Kidney glomerular epithelial cell (primary cell): ENCODE measurements at regions not wholly inside any gene's neighbourhood (a gene's known extent, or its start where the extent isn't known, plus 50 kb on each side); places are given as distances from the start of the nearest gene placed in this dataset.

ENCODE experiments used
- DNase-seq: peaks from one replicate; lab custom pipeline; 2025; lab: John Stamatoyannopoulos, UW

DNA sequence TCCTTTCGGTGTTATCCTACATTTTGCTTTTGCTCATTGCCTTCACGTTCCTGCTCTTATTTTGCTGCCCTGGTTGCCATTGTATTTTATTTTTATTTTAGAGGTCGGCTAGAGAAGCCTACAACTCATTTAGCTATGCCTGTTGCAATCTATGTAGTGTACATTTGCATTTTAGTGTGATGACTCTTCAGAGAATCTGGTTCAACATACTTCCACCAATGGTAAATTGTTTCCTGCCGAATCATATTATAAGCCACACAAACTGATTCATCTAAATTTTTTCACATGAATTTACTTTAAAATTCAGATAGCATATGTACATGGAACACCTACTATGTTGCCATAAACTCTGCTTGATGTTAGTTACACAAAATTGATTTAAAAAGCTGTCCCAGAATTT, 1596.9 kb downstream of the PLA2G4A start:
- DNase-seq: no peak

DNA sequence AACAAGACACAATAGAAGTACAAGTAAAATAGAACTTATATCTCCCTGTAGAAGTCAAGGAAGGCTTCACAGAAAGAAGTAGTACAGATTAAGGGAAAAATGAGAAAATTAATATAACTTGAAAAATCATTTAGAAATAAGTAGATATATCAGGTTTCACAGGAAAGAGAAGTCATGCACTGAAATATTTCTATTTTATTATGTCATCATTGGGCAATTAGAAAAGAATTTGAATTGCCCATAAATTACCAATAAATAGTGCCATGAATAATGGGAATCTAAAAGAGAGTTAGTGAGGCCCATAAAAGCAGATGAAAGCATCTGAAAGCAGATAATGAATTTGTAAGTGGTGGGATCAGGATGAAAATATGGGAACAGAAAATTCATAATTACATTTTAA, 1597.8 kb downstream of the PLA2G4A start:
- DNase-seq: no peak

DNA sequence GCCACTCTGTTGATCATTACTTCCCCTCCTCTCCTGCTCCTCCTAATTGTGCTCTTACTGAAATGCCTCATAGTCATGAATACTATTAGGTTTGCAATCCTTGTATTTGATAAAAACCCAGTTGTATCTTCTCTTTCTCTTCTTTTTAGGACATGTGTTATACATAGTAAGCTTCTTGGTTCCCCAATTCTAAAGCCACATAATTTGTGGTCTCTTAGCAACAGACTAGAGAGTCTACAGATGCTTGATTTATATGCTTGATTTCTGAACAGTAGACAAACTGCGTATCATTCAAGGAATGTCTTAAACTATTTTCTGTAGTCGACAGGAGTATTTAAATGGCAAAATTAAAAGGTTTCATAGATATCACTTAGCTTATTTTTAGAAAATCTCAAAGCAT, 1598.9 kb downstream of the PLA2G4A start:
- DNase-seq: no peak

DNA sequence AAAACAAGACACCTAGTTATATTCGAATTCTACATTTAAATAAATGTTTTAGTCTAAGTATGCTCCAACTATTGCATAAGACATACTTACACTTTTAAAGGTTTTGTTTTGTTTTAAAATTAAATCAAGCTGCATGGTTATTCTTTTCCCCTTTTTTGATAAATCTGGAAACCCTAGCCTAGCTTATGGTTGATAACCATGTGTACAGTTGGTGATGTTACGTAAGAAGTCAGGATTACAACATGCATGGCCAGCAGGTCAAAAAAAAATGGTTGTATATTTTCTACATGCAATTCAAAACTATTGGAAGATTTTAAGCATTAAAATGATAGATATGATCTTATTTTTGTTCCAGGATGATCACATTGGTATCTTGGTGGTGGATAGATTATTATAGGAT, 1600.6 kb downstream of the PLA2G4A start:
- no peak for DNase-seq

DNA sequence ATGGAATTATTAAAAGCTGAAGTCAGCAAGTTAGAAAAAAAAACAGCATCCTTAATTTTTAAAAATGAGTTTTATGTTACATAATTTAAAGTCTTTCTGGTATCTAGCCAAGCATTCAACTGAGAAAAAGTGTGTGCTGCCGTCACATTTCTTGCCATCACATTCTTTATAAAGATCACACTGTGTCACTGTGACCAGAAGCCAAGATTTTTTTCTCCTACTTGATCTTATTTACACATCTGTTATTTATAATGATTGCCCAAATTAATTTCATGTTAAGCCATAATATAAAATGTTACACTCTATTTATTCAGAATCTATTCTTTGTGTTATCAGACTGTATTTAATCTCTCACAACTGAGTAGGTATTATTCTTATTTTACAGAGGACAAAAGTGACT, 1603.7 kb downstream of the PLA2G4A start:
- no peak for DNase-seq

DNA sequence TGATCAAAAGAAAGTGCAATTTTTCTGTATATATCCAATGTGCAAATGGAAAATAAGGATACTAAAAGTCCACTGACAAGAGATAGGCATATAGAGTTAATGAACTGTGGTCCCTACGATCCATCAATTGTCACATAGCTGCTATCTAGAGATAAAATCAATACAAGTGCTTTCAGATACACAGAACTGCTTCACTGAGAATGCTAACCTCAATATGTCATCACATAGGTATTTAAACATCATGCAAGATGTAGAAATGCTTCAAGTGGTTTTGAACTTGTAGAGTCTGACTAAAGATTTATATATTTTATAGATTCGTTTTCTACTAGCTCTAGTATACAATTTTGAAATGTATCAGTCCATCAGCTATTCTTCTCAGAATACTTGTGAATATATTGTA, 1604.7 kb downstream of the PLA2G4A start:
- DNase-seq: no peak

DNA sequence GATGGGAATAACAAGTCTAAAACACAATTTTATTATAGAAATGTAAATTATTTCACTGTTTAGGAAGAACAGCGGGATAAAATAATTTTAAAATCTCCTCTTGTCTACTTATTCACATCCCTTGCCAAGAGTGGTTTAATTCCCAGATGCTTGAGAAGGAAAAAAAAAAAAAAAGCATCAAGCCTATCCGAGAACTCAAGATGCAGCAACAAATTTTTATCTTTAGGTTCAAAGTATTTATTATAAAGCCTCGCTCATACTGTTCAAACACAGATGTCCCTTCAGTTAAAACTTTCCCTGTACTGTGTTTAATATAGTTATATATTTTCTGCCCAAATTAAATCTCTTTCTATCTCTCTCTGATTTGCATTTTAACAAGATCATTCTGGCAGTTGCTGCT, 1615.8 kb downstream of the PLA2G4A start:
- no peak for DNase-seq

DNA sequence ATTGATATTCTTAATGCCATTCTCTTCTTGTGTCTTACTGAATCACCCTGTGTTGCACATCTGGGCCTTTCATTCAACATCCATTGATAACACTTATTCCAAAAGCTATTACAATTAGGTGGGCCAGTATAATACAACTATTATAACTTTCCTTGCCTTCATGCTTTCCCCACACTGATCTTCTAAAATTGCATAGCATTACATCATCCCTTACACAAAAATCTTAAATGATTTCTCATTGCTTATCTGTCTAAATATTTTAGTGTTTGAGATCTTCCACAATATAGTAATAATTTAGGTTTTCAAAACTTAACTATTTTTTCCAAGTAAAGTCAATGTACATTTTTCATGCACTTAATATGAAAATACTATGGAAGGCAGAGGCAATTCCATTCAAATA, 1634.1 kb downstream of the PLA2G4A start:
- DNase-seq: no peak

DNA sequence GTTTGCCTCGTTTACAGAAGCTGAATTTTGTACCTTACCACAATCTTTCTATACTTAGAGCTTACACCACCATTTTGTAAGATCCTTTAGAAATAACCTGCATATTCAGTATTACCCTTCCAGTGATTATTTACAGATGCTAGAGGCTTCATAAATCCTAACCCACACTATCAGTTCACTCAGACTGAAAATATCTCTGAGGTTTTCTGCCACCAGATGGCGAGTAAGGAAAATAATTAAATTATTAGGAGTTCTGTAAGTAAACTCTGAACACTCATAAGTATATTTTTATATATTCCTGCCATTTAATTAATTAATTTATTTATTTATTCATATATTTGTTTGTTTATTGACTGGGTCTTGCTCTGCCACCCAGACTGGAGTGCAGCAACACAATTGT, 1635.2 kb downstream of the PLA2G4A start:
- no peak for DNase-seq

DNA sequence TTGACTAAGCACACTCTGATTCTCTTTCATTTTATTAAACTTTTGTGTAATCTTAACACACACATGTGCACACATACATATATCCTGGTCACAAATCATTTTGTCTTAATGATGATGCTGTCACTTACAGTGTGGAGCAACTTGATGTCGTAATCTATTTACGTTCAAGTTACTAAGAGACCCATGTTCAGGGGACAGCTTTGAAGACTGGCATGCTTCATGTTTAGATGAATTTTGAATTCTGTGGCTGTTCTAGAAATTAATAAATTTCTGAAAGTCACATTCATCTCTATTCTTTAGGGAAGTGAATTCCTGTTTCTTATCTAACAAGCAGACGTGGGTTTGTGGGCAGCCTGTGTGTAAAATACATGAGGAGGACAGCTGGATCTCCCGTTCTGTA, 1637.8 kb downstream of the PLA2G4A start:
- DNase-seq: no peak

DNA sequence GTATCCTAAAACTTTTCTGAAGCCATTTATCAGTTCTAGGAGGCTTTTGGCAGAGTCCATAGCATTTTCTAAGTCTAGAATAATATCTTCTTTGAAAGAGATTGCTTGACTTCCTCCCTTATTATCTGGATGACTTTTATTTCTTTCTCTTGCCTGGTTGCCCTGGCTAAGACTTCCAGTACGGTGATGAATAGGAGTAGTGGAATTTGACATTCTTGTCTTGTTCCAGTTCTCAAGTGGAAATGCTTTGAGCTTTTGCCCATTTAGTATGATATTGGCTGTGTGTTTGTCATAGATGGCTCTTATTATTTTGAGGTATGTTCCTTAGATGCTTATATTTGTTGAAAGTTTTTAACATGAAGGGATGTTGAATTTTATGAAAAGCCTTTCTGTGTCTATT, 1647.9 kb downstream of the PLA2G4A start:
- DNase-seq: no peak

DNA sequence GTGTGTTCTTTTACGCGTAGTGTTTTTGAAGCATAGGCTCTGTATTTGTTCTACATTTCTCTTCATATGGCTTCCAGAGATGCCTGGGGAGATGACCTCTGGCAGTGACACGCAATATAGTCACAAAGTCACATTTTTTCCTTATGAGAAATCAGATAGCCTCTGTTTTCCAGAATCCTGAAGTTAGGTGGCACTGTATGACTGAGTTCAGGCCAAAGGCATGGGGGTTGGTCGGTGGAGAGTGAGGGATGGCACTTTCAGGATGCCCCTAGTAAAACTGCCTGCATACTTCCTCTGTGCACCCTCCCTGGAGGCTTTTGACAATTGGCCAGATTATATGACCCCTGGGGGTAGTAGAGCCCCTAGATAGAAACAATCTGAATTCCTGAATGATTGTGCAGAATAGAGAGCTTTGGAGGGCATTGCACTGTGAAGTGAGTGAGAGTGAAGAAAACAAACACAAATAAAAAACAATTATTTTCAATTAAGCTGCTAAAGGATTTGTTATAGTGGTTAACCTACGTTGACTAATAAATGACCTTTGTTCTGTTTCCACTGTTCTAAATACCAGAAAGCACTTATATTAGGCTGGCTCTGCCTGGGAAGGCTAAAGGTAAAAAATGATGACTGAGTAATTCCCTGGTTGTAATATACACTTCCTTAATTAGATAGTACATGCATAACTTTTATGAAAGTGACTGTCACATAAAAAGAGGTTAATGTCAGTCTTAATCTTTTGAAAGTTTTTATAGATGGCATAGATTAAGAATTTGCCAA, 1660.8 kb downstream of the PLA2G4A start:
- DNase-seq: no peak

DNA sequence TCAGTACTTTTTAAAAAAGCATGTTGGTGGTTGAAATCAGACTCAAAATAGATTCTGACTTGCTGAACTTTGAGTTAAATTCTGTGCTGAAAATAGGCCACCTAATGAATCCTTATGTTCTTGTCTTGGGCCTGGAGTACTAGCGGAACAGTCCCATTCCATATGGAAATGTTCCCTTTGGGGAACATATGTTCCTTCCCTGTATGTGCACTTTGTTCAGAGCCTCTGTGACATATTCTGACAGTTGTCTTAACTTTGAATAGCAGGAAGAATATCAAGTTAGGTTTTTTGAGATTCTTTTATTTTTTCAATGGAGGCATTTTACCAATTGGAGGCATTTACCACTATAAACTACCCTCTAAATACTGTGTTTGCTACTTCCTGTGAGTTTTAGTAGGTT, 1667.8 kb downstream of the PLA2G4A start:
- DNase-seq: no peak

DNA sequence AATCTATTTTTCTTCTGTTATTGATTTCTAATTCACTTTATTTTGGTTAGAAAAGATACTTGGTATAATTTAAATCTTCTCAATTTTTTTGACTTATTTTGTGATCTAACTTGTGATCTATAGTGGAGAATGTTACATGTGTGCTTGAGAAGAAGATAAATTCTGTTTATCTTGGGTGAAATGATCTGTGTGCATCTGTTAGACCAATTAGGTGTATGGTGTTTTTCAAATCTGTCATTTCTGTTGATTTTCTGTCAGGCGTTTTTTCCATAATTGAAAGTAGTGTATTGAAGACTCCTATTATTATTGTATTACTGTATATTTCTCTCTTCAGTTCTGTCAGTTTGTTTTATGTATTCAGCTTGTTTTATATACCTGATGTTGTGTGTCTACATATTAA, 1668.3 kb downstream of the PLA2G4A start:
- no peak for DNase-seq

DNA sequence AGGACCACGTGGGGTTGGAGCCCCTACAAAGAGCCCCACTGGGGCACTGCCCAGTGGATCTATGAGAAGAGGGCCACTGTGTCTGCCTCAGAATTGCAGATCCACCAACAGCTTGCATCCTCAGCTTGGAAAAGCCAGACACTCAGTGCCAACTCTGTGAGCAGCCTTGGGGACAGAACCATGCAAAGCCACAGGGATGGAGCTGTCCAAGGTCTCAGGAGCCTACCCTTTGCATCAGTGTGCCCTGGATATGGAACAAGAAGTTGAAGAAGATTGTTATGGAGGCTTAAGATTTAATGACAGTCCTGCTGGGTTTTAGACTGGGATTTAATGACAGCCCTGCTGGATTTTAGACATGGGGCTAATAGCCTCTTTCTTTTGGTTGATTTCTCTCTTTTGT, 1670.9 kb downstream of the PLA2G4A start:
- no peak for DNase-seq

DNA sequence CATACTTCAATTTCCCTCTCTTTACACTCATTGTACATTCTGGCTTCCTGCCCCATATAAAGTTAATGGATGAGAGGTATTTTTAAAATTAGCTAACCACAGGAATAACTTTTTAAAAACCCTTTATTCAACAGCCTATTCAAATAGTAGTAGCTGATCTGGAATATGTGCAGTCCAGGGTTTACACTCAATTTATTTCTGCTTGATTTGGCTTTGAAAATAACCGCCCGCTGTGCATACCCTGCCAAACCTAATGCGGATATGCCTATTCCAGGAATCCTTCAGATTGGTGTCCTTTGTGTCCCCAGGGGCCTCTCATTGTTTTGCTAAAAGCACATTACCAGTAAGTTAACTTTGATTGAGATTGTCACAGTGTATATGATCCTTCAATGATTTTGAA, 1686.2 kb downstream of the PLA2G4A start:
- no peak for DNase-seq

DNA sequence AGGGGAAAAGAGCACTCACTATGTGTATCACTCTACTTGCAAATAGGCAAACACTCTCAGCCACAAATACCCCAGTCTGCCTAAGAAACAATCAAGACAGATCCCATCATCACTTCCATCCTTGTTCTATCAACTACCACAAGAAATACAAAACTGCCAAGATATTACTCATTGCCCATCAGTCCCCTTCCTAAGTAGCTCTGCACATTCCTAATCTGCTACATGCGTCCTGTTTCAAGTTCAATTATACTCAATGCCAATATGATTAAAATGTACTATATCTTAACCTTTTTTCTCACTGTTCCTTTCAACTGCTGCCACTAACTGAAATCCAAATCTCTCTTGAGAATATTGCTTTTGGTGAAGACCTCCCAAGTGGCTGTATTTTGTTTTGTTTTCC, 1688.4 kb downstream of the PLA2G4A start:
- no peak for DNase-seq

DNA sequence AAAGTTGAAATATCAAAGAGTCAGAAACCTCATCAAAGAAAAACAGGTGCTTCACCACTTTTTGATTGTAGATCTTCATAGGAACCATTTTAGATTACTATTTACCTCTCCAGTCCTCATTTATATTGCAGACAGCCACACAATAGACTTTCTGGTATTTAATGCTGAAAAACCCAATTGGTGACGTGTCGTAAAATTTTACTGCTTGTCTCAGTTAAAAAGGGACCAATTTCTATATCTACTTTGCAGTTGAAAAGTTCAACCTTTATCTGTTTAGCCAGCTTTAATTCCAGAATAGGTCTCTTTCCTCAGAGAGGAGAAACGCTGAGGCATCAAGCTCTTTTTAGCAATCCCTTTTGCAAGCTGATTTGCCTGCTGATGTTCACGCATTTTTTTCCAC, 1722.4 kb downstream of the PLA2G4A start:
- DNase-seq: no peak

DNA sequence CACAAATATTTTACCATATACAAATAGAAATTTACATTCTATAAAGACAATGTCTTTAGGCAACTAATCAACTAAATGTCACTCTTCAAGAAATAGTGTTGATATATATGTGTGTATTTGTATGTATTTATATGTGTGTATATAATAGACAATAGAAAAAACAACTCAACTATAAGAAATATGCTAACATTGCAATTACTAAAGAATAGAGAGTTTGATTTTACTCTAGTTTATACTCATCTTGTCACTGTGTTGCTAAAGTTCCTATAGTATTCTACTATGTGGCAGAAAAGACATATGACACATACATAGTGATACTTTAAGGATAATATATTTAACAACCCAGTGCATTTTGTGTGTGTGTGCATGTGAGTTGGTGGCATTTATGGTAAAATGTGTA, 1728.3 kb downstream of the PLA2G4A start:
- DNase-seq: no peak

DNA sequence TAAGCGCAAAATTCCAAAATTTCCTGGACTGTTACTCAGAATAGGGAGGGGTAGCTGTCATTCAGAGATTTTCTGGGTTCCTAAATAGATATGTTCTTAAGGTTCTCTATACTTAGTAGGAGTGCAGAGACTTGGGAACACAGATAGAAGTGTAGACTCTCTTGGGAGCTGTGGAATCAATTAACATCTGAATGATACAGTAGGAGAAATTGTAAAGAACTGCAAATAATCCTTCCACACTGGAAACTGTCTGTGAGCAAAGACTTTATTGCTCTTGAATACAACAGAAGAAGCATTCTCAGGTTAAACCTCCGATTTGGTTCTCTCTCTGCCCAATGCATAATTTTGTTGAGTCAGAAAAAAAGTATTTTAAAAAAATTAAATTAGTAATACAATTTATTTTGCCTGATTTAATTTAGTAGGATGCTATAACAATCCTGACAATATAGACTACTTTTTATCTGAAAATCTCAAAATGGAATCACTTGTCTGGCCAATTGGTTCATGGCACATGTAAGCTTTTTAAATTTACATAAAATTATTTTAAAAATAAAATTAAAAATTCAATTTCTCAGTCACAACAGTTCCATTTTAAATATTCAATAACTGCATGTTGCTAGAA, 1754.3 kb downstream of the PLA2G4A start:
- no peak for DNase-seq

DNA sequence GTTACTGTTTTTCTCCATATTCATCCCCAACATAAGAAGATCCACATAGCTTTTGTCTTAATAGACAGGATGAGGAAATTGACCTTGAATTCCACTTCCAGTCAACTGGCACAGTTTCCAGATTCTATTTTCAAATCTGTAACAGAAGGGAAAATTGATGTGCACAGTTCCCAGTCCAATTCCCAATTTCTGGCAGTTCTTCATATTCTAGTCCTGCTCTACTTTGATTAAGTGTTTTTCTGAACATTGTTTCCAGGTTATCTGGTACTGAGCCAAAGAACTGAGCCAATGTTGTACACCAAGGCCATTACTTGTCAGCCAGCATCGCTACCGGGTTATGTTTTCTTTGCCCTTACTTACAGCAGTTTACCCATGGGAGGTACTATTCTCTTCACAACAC, 1755.4 kb downstream of the PLA2G4A start:
- DNase-seq: no peak

DNA sequence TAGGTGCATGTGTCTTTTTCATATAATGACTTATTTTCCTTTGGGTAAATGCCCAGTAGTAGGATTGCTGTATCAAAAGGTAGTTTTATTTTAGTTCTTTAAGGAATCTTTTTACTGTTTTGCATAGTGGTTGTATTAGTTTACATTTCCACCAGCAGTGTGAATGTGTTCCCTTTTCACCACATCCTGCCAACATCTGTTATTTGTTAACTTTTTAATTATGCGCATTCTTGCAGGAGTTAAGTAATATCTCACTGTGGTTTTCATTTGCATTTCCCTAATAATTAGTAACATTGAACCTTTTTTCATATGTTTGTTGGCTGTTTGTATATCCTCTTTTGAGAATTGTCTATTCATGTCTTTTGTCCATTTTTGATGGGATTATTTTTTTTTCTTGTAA, 1761.9 kb downstream of the PLA2G4A start:
- DNase-seq: no peak

DNA sequence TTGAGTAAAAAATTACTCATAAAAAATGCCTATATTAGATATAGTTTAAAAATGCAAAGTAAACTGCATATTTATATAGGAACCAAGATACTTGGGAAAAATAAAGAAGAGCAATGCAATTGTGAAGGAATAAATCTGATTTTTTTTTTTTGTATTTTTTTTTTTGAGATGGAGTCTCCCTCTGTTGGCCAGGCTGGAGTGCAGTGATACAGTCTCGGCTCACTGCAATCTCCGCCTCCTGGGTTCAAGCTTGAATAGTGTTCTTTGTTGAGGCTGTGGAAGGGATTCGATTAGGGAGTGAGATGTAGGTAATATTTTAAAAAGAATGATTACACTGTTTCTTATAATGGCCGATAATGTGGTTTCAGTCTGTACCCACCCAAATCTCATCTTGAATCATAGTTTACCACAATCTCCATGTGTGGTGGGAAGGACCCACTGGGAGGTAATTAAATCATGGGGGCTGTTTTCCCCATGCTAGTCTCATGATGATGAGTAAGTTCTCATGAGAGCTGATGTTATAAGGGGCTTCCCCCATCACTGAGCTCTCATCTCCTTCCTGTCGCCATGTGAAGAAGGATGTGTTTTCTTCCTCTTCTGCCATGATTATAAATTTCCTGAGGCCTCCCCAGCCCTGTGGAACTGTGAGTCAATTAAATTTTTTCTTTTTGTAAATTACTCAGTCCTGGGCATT, 1765.9 kb downstream of the PLA2G4A start:
- DNase-seq: no peak

DNA sequence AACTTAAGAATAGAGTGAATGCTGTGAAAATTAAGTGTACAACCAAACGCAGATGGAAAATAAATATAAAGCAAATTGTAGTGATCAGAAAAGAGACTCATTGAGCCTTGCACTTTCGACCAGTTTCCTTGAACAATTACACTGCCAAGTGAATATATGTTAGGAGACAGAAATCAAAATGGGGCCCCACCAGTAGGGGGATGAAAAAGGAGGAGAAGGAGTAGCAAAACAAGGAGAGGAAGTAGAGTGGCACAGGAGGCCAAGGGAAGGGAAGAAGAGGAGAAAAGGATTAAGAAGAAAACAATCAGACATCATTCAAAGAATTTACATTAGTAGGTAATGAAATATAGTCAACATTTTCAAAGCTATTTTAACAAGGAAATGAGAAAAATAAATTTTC, 1770.6 kb downstream of the PLA2G4A start:
- DNase-seq: no peak
